ENCODE measurements at regions not wholly inside any gene's neighbourhood (a gene's known extent, or its start where the extent isn't known, plus 50 kb on each side); places are given as distances from the start of the nearest gene placed in this dataset.

- no peak for TF ChIP-seq CTCF (IDR thresholded peaks at IDR 0.05; ENCODE audit: insufficient read depth, low read depth, low read length, missing control alignments)
- no peak overlapping the region for H3K4me3 ChIP-seq (ENCODE audit: low read depth, low read length)
- DNase-seq (ENCODE audit: low read depth), result peak; percentile 38
Observed at GRCh38 chr12:94805749-94806529, 155.6 kb upstream of the TMCC3 start.

- TF ChIP-seq CTCF (IDR thresholded peaks at IDR 0.05; ENCODE audit: insufficient read depth, low read depth, low read length, missing control alignments), result no peak
- H3K4me3 ChIP-seq (ENCODE audit: low read depth, low read length), result no peak overlapping the region
- no peak for DNase-seq (ENCODE audit: low read depth)
Observed at GRCh38 chr12:94803939-94804338, 153.6 kb upstream of the TMCC3 start.

- no peak for DNase-seq (ENCODE audit: low read depth)
- no peak for TF ChIP-seq CTCF (IDR thresholded peaks at IDR 0.05; ENCODE audit: insufficient read depth, low read depth, low read length, missing control alignments)
- H3K4me3 ChIP-seq (ENCODE audit: low read depth, low read length), result no peak overlapping the region
Observed at GRCh38 chr12:94802796-94803195, 152.4 kb upstream of the TMCC3 start.

- no peak overlapping the region for H3K4me3 ChIP-seq (ENCODE audit: low read depth, low read length)
- TF ChIP-seq CTCF (IDR thresholded peaks at IDR 0.05; ENCODE audit: insufficient read depth, low read depth, low read length, missing control alignments), result no peak
- no peak for DNase-seq (ENCODE audit: low read depth)
Observed at GRCh38 chr12:94801745-94802144, 151.4 kb upstream of the TMCC3 start.

- TF ChIP-seq CTCF (IDR thresholded peaks at IDR 0.05; ENCODE audit: insufficient read depth, low read depth, low read length, missing control alignments), result no peak
- no peak for DNase-seq (ENCODE audit: low read depth)
- H3K4me3 ChIP-seq (ENCODE audit: low read depth, low read length), result no peak overlapping the region
Observed at GRCh38 chr12:94799136-94799535, 148.8 kb upstream of the TMCC3 start.

GRCh38 chr12:94798113-94798512 lies 147.8 kb upstream of the TMCC3 start:
- H3K4me3 ChIP-seq (ENCODE audit: low read depth, low read length), result no peak overlapping the region
- DNase-seq (ENCODE audit: low read depth), result no peak
- no peak for TF ChIP-seq CTCF (IDR thresholded peaks at IDR 0.05; ENCODE audit: insufficient read depth, low read depth, low read length, missing control alignments)

- TF ChIP-seq CTCF (IDR thresholded peaks at IDR 0.05; ENCODE audit: insufficient read depth, low read depth, low read length, missing control alignments), result no peak
- DNase-seq (ENCODE audit: low read depth), result no peak
- no peak overlapping the region for H3K4me3 ChIP-seq (ENCODE audit: low read depth, low read length)
Observed at GRCh38 chr12:94795520-94795919, 145.2 kb upstream of the TMCC3 start.
